ENCODE measurements at regions not wholly inside any gene's neighbourhood (a gene's known extent, or its start where the extent isn't known, plus 50 kb on each side); places are given as distances from the start of the nearest gene placed in this dataset.

DNA sequence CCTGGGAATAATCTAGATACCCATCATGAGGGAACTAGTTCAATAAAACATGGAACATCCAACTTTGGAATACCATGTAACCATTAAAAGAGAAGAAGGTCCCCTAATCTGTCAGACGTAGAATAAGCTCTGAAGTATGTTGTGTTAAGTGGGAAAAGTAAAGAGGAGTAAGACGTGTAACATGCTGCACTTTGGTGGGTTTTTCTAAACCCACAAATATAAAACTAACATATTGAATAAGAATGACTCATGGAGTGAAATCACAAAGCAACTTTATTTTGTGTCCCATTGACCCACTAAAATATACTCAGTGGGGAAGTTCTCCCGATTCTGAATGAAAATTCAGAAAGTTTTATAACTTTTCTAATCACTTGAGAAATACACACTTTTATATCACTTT, 67.9 kb upstream of the PIK3R1 start (continued):
- TF ChIP-seq JAZF1 (CRISPR knock-in tag; IDR thresholded peaks at IDR 0.05): no peak

DNA sequence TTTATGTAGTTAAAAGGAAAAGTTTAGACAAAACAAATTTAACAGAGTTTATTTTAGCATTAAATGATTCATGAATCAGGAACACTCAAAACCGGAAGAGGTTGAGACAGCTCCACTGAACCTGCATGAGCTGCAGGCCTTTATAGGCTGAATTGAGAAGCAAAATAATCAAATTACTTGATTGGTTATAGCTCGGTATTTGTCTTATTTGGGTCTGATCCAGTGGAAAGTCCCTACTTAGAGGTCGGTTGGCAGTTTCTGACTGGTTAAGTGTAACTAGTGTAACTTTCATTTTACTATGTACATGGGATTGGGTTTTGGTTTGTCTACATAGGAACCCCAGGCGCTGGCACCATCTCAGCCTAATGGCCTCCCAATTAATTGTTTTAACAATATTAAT, 74.1 kb upstream of the PIK3R1 start:
- Mint-ChIP-seq H3K4me3 (no peak overlapping the region), H3K36me3 (peaks cover 16% of the 10 kb centered on the region), H3K9me3 (peaks cover 24% of the 10 kb centered on the region), H3K27ac (no peak overlapping the region), H3K27me3 (ENCODE audit: low read depth) (peaks cover 3% of the 10 kb centered on the region; the same call in 1 of the 2 replicates), H3K4me1 (peaks cover 11% of the 10 kb centered on the region)
- DNase-seq (ENCODE audit: low spot score): no peak
- ChIA-PET CTCF (no interaction called here), POLR2A (no interaction called here)
- TF ChIP-seq ZNF396 (CRISPR knock-in tag; IDR thresholded peaks at IDR 0.05; ENCODE audit: borderline replicate concordance) (no peak), CREB1 (CRISPR knock-in tag; IDR thresholded peaks at IDR 0.05) (no peak), RORB (CRISPR knock-in tag; IDR thresholded peaks at IDR 0.05) (no peak), ATF1 (CRISPR knock-in tag; IDR thresholded peaks at IDR 0.05) (no peak), TP53 (CRISPR knock-in tag; IDR thresholded peaks at IDR 0.05) (no peak), ZNF219 (CRISPR knock-in tag; IDR thresholded peaks at IDR 0.05; ENCODE audit: borderline replicate concordance) (no peak), OVOL2 (CRISPR knock-in tag; IDR thresholded peaks at IDR 0.05; ENCODE audit: borderline replicate concordance) (no peak)
- TF ChIP-seq, protein P1, sequence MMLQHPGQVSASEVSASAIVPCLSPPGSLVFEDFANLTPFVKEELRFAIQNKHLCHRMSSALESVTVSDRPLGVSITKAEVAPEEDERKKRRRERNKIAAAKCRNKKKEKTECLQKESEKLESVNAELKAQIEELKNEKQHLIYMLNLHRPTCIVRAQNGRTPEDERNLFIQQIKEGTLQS (CRISPR knock-in tag; conservative IDR thresholded peaks at IDR 0.05): no peak
- TF ChIP-seq, protein P2, sequence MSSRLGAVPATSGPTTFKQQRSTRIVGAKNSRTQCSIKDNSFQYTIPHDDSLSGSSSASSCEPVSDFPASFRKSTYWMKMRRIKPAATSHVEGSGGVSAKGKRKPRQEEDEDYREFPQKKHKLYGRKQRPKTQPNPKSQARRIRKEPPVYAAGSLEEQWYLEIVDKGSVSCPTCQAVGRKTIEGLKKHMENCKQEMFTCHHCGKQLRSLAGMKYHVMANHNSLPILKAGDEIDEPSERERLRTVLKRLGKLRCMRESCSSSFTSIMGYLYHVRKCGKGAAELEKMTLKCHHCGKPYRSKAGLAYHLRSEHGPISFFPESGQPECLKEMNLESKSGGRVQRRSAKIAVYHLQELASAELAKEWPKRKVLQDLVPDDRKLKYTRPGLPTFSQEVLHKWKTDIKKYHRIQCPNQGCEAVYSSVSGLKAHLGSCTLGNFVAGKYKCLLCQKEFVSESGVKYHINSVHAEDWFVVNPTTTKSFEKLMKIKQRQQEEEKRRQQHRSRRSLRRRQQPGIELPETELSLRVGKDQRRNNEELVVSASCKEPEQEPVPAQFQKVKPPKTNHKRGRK (CRISPR knock-in tag; IDR thresholded peaks at IDR 0.05; ENCODE audit: borderline replicate concordance): no peak
- TF ChIP-seq, protein P3, sequence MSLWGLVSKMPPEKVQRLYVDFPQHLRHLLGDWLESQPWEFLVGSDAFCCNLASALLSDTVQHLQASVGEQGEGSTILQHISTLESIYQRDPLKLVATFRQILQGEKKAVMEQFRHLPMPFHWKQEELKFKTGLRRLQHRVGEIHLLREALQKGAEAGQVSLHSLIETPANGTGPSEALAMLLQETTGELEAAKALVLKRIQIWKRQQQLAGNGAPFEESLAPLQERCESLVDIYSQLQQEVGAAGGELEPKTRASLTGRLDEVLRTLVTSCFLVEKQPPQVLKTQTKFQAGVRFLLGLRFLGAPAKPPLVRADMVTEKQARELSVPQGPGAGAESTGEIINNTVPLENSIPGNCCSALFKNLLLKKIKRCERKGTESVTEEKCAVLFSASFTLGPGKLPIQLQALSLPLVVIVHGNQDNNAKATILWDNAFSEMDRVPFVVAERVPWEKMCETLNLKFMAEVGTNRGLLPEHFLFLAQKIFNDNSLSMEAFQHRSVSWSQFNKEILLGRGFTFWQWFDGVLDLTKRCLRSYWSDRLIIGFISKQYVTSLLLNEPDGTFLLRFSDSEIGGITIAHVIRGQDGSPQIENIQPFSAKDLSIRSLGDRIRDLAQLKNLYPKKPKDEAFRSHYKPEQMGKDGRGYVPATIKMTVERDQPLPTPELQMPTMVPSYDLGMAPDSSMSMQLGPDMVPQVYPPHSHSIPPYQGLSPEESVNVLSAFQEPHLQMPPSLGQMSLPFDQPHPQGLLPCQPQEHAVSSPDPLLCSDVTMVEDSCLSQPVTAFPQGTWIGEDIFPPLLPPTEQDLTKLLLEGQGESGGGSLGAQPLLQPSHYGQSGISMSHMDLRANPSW (CRISPR knock-in tag; conservative IDR thresholded peaks at IDR 0.05; ENCODE audit: low read depth): no peak
- no peak for ATAC-seq

DNA sequence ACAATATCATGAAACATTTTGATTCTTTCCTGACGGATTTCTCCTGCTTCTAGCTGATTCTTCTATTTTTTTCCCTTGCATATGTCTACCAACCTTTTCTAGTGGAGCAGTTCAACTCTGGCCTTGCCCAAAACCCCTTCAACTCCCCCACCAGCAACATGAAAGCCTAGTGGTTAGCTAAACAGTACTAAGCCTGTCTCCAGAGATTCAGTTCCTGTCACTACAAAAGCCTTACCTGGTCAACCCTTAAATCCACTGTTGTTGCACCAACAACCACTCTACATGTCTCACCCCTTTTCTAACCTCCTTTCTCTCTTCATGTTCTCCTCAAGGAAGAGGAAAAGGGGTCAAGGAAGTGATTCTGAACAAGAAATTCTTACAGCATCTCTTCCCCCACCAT, 74.8 kb upstream of the PIK3R1 start:
- Mint-ChIP-seq H3K27ac (no peak overlapping the region), H3K9me3 (peaks cover 24% of the 10 kb centered on the region), H3K27me3 (ENCODE audit: low read depth) (peaks cover 3% of the 10 kb centered on the region; the same call in 1 of the 2 replicates), H3K36me3 (peaks cover 16% of the 10 kb centered on the region), H3K4me3 (no peak overlapping the region), H3K4me1 (peaks cover 11% of the 10 kb centered on the region)
- POLR2A ChIA-PET: no interaction called here
- TF ChIP-seq NR3C1 (CRISPR knock-in tag; conservative IDR thresholded peaks at IDR 0.05; ENCODE audit: low read depth) (no peak), TEAD1 (CRISPR knock-in tag; IDR thresholded peaks at IDR 0.05) (no peak), FOXJ3 (CRISPR knock-in tag; IDR thresholded peaks at IDR 0.05; ENCODE audit: borderline replicate concordance) (no peak), ZNF396 (CRISPR knock-in tag; IDR thresholded peaks at IDR 0.05; ENCODE audit: borderline replicate concordance) (no peak)
- TF ChIP-seq, protein P4, sequence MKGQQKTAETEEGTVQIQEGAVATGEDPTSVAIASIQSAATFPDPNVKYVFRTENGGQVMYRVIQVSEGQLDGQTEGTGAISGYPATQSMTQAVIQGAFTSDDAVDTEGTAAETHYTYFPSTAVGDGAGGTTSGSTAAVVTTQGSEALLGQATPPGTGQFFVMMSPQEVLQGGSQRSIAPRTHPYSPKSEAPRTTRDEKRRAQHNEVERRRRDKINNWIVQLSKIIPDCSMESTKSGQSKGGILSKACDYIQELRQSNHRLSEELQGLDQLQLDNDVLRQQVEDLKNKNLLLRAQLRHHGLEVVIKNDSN (CRISPR knock-in tag; IDR thresholded peaks at IDR 0.05): no peak
- DNase-seq (ENCODE audit: low spot score) (no peak), ATAC-seq (no peak)
- CTCF ChIA-PET: no interaction called here

Data from WTC11 (cell line).